ENCODE measurements at regions not wholly inside any gene's neighbourhood (a gene's known extent, or its start where the extent isn't known, plus 50 kb on each side); places are given as distances from the start of the nearest gene placed in this dataset.
"Not testable (repeated sequence)": the region's sequence is repeated elsewhere in the genome, so short reads cannot be mapped to it uniquely, and the experiment has no call there.

GRCh38 chrX:63581906-63582305 is 203.1 kb downstream of the ARHGEF9 start:
- no peak for DNase-seq

GRCh38 chrX:63581398-63581797 is 203.6 kb downstream of the ARHGEF9 start:
- peak; percentile 2 for DNase-seq

- no peak for DNase-seq
These were observed 208.5 kb downstream of the ARHGEF9 start for GRCh38 chrX:63576533-63576932.

GRCh38 chrX:63575700-63576099 is 209.3 kb downstream of the ARHGEF9 start:
- not testable (repeated sequence) for DNase-seq

- no peak for DNase-seq
These were observed 215.7 kb upstream of the SPIN4 start for GRCh38 chrX:63566856-63567255.

GRCh38 chrX:63561425-63561824 is 210.3 kb upstream of the SPIN4 start:
- DNase-seq, result peak; percentile 5

GRCh38 chrX:63560601-63561218 is 209.6 kb upstream of the SPIN4 start:
- DNase-seq, result peak; percentile 93

GRCh38 chrX:63551856-63552255 is 200.7 kb upstream of the SPIN4 start:
- no peak for DNase-seq

- DNase-seq, result no peak
These were observed 179.5 kb upstream of the SPIN4 start for GRCh38 chrX:63530654-63531053.

GRCh38 chrX:63529961-63530360 is 178.8 kb upstream of the SPIN4 start:
- no peak for DNase-seq

- no peak for DNase-seq
These were observed 175.7 kb upstream of the SPIN4 start for GRCh38 chrX:63526863-63527262.

- DNase-seq, result no peak
These were observed 174.4 kb upstream of the SPIN4 start for GRCh38 chrX:63525491-63525890.

- not testable (repeated sequence) for DNase-seq
These were observed 168.2 kb upstream of the SPIN4 start for GRCh38 chrX:63519368-63519767.

GRCh38 chrX:63514569-63515080 is 163.5 kb upstream of the SPIN4 start:
- DNase-seq, result no peak

- no peak for DNase-seq
These were observed 162.9 kb upstream of the SPIN4 start for GRCh38 chrX:63513825-63514568.

- DNase-seq, result no peak
These were observed 160.2 kb upstream of the SPIN4 start for GRCh38 chrX:63511361-63511760.

- DNase-seq, result no peak
These were observed 157.5 kb upstream of the SPIN4 start for GRCh38 chrX:63508668-63509067.

- peak; percentile 61 for DNase-seq
These were observed 155.2 kb upstream of the SPIN4 start for GRCh38 chrX:63506320-63506719.

GRCh38 chrX:63503541-63503940 is 152.4 kb upstream of the SPIN4 start:
- DNase-seq, result peak; percentile 7

- no peak for DNase-seq
These were observed 137.6 kb upstream of the SPIN4 start for GRCh38 chrX:63488546-63489373.

GRCh38 chrX:63475200-63475599 is 124.1 kb upstream of the SPIN4 start:
- no peak for DNase-seq

- no peak for DNase-seq
These were observed 119.9 kb upstream of the SPIN4 start for GRCh38 chrX:63471004-63471403.

GRCh38 chrX:63470506-63470905 is 119.4 kb upstream of the SPIN4 start:
- DNase-seq, result no peak

- no peak for DNase-seq
These were observed 115.6 kb upstream of the SPIN4 start for GRCh38 chrX:63466690-63467089.
